Right atrium auricular region (tissue), 2 donors: ENCODE measurements at regions not wholly inside any gene's neighbourhood (a gene's known extent, or its start where the extent isn't known, plus 50 kb on each side); places are given as distances from the start of the nearest gene placed in this dataset.

Source experiments
- DNase-seq: peaks from one replicate; pipeline ENCODE4 v3.0.0-alpha.2; 2019; ENCODE audit warnings: low spot score
- H3K27ac ChIP-seq, 2 donors: fragments of 200-600 bp; sonication (generic); 1 replicate in 1 of 2; 2 replicates in 1 of 2; pipeline ENCODE4 v1.5.1; 2016 to 2019
- H3K27me3 ChIP-seq, 2 donors: fragments of 200-600 bp; sonication (generic); one replicate each; pipeline versions ENCODE4 v1.5.1 to v1.6.0; 2017 to 2019
- H3K36me3 ChIP-seq: fragments of 200-600 bp; sonication (generic); one replicate; pipeline ENCODE4 v1.5.1; 2016
- H3K4me1 ChIP-seq, 2 donors: fragments of 200-600 bp; sonication (generic); one replicate each; pipeline versions ENCODE4 v1.5.1 to v1.6.0; 2017 to 2019
- H3K4me3 ChIP-seq, 2 donors: fragments of 200-600 bp; sonication (generic); 1 replicate in 1 of 2; 2 replicates in 1 of 2; pipeline ENCODE4 v1.5.1; 2017 to 2019; ENCODE audit warnings: mild to moderate bottlenecking in 1 of 2, moderate library complexity in 1 of 2
- H3K9me3 ChIP-seq, 2 donors: fragments of 200-600 bp; sonication (generic); one replicate each; pipeline ENCODE4 v1.5.1; 2019
- TF ChIP-seq, protein P1 (sequence below), 2 donors: fragments of 200-600 bp; sonication (generic); IDR thresholded peaks; one replicate each; pipeline ENCODE4 v1.5.1; 2019; ENCODE audit warnings: antibody characterized with exemption in 2 of 2

DNA sequence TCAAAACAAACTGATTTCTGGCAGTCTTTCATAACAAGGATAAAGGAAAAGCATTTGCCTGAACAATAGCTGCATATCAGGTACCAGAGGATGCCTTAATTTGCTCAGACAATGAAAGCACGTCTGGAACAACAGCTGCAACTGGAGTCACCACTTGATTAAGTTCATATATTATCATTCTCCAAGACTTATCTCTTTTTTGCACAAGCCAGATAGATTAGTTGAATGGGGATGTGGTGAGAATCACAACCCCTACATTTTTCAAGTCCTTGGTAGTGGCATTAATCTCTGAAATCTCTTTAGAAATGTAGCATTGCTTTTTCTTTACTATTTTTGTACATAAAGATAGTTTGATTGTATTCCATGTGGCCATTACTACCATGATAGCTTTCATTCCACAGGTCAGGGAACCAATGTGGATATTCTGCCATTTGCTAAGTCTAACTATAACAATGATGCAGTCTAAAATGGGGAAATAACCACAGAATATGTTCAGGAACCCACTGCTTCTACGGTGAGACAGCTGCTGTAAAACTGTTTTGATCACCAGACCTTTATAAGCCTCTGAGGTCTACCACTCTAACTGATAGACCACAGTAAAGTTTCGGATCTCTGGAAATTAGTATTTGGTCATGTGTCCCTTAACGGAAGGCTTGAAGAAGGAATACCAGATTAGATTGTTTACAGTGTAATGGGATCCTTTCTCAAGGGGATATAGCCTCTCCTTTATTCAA, 1176.2 kb downstream of the DNAJB9 start:
- Histone ChIP-seq H3K4me3 (no peak overlapping the region), H3K27me3 (no peaks in the 10 kb centered on the region), H3K27ac (no peak overlapping the region), H3K9me3 (no peaks in the 10 kb centered on the region), H3K36me3 (no peaks in the 10 kb centered on the region), H3K4me1 (no peaks in the 10 kb centered on the region)
- TF ChIP-seq, protein P1, sequence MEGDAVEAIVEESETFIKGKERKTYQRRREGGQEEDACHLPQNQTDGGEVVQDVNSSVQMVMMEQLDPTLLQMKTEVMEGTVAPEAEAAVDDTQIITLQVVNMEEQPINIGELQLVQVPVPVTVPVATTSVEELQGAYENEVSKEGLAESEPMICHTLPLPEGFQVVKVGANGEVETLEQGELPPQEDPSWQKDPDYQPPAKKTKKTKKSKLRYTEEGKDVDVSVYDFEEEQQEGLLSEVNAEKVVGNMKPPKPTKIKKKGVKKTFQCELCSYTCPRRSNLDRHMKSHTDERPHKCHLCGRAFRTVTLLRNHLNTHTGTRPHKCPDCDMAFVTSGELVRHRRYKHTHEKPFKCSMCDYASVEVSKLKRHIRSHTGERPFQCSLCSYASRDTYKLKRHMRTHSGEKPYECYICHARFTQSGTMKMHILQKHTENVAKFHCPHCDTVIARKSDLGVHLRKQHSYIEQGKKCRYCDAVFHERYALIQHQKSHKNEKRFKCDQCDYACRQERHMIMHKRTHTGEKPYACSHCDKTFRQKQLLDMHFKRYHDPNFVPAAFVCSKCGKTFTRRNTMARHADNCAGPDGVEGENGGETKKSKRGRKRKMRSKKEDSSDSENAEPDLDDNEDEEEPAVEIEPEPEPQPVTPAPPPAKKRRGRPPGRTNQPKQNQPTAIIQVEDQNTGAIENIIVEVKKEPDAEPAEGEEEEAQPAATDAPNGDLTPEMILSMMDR (IDR thresholded peaks at IDR 0.05): no peak
- no peak for DNase-seq

DNA sequence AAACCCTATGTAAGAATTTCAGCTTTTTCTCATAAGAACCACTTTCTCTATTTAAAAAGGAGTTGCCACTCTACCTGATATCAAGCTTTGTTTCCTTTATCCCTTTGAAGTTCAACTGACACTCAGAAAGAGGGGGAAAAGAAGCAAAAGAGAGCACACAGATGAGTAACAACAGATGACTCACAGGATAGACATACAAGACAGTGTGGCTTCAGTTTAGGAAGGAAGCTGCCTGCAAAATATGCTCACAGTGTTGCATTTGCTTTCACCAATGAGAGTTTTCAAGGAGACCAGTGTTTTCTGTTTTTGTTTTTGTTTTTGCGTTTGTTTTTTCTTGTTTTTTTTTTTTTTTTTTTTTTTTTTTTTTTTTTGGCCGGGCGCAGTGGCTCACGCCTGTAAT, 1181.6 kb downstream of the DNAJB9 start:
- TF ChIP-seq, protein P1 (IDR thresholded peaks at IDR 0.05): no peak
- no peak for DNase-seq
- Histone ChIP-seq H3K36me3 (no peaks in the 10 kb centered on the region), H3K27ac (no peak overlapping the region), H3K4me3 (no peak overlapping the region), H3K9me3 (peaks cover 0 to 4% of the 10 kb centered on the region in 2 donors), H3K27me3 (no peaks in the 10 kb centered on the region), H3K4me1 (no peaks in the 10 kb centered on the region)

DNA sequence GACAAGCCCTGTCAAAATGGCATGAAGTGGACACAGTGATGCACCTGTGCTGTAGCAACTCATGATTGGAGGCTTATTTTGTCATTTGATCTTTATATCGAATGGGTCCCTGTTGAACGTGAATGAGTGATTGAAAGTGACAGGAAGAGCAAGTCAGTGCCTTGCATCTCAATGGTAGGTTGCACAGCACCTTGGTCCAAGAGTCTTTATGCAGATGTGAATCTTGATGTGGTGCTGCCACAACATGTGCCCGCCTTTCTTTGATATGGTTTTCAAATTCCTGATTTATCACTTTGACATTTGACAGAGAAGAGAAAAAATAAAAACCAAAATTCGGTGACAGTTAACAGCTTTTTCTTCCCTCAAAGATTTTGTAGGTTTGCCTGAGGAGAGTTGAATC, 1182.4 kb downstream of the DNAJB9 start:
- H3K4me3 ChIP-seq: no peak overlapping the region
- H3K4me1 ChIP-seq: no peaks in the 10 kb centered on the region
- no peaks in the 10 kb centered on the region for H3K27me3 ChIP-seq
- no peak for DNase-seq
- no peak overlapping the region for H3K27ac ChIP-seq
- H3K36me3 ChIP-seq: no peaks in the 10 kb centered on the region
- H3K9me3 ChIP-seq: peaks cover 0 to 4% of the 10 kb centered on the region in 2 donors
- TF ChIP-seq, protein P1 (IDR thresholded peaks at IDR 0.05): no peak

DNA sequence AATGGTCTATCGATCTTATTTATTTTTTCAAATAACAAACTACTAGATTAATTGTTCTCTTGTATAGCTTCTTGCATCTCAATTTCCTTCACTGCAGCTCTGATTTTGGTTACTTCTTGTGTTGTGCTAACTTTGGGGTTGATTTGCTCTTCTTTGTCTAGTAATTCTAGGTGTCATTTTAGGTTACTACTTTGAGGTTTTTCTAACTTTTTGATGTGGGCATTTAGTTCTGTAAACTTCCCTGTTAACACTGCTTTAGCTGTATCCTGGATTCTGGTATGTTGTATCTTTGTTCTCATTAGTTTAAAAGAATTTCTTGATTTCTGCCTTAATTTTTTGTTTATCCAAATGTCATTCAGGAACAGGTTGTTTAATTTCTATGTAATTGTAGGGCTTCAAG, 1188.0 kb downstream of the DNAJB9 start:
- no peak for DNase-seq
- TF ChIP-seq, protein P1 (IDR thresholded peaks at IDR 0.05): no peak
- peaks cover 0 to 4% of the 10 kb centered on the region in 2 donors for H3K9me3 ChIP-seq
- H3K36me3 ChIP-seq: no peaks in the 10 kb centered on the region
- no peaks in the 10 kb centered on the region for H3K4me1 ChIP-seq
- H3K27me3 ChIP-seq: no peaks in the 10 kb centered on the region
- H3K4me3 ChIP-seq: no peak overlapping the region
- H3K27ac ChIP-seq: no peak overlapping the region

DNA sequence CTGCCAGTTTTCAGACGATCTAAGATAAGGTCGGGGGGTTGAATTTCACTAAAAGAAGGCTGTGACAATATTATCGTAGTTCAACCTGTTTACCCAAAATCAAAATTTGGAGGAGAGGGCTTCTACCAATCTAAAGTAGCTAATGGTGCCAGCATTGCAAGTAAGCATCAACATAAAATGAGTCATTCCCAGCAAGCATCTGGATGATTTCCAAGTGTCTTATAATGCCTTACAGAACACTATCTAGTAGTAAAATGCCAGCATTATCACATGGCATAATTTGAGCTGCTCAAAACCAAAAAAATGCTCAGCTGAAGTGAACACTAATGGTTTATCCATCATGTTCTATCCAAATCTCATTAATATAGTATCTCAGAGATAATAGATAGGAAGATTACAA, 1193.9 kb downstream of the DNAJB9 start:
- TF ChIP-seq, protein P1 (IDR thresholded peaks at IDR 0.05): no peak
- H3K27ac ChIP-seq: no peak overlapping the region
- H3K9me3 ChIP-seq: no peaks in the 10 kb centered on the region
- no peaks in the 10 kb centered on the region for H3K27me3 ChIP-seq
- no peaks in the 10 kb centered on the region for H3K36me3 ChIP-seq
- H3K4me3 ChIP-seq: no peak overlapping the region
- no peaks in the 10 kb centered on the region for H3K4me1 ChIP-seq
- no peak for DNase-seq

DNA sequence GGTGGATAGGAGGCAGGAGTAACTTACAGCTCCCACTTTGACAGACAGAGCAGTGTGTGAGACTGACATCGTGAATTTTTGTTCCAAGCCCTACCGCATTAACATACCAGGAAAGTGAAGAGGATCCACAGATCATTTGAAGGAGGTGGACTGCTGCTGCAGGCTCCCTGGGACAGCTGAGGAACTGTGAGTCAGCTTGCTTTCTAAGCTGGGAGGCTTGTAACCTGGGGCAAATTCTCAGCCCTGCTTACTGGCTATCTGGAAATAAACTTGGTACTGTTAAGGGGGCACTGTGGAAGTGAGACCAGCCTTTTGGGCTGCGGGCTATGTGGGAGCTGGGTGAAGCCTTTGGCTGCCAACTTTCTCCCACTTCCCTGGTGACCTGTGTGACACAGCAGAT, 1202.5 kb downstream of the DNAJB9 start:
- no peaks in the 10 kb centered on the region for H3K36me3 ChIP-seq
- peaks cover 0 to 5% of the 10 kb centered on the region in 2 donors for H3K9me3 ChIP-seq
- no peaks in the 10 kb centered on the region for H3K4me1 ChIP-seq
- H3K27me3 ChIP-seq: no peaks in the 10 kb centered on the region
- TF ChIP-seq, protein P1 (IDR thresholded peaks at IDR 0.05): no peak
- H3K27ac ChIP-seq: no peak overlapping the region
- DNase-seq: no peak
- H3K4me3 ChIP-seq: no peak overlapping the region
